ENCODE measurements at regions not wholly inside any gene's neighbourhood (a gene's known extent, or its start where the extent isn't known, plus 50 kb on each side); places are given as distances from the start of the nearest gene placed in this dataset.

DNA sequence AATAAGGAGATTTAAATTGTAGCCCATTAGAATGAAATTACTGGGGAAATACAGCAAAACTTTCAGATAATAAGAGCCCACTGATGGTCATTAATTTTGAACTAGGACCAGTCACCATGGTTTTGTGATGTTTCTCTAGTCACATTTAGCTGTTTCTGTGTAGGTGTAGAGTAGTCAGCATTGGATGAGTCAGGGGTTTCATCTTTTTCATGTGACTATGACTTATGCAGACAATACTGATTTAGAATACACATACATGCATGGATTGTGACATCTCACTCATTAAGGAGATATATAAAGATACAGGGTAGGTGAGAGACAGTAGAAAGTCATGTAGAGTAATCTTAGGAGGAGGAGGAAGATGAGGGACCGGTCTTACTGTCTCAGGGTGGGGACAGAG lies 1192.7 kb downstream of the KCNT2 start:
- no peak for ATAC-seq
- TF ChIP-seq ZFP3 (CRISPR knock-in tag; IDR thresholded peaks at IDR 0.05) (no peak), GLIS3 (CRISPR knock-in tag; IDR thresholded peaks at IDR 0.05) (no peak), ARNTL (CRISPR knock-in tag; IDR thresholded peaks at IDR 0.05; ENCODE audit: borderline replicate concordance, low read depth) (no peak), CSDC2 (CRISPR knock-in tag; IDR thresholded peaks at IDR 0.05) (no peak), SNAI2 (CRISPR knock-in tag; IDR thresholded peaks at IDR 0.05) (no peak), TOX (CRISPR knock-in tag; IDR thresholded peaks at IDR 0.05; ENCODE audit: borderline replicate concordance) (no peak), TCF4 (CRISPR knock-in tag; IDR thresholded peaks at IDR 0.05; ENCODE audit: borderline replicate concordance) (no peak), ZNF70 (CRISPR knock-in tag; IDR thresholded peaks at IDR 0.05) (no peak), ZFP30 (CRISPR knock-in tag; IDR thresholded peaks at IDR 0.05) (no peak), ZNF565 (CRISPR knock-in tag; conservative IDR thresholded peaks at IDR 0.05; ENCODE audit: low read depth) (no peak), OSR1 (CRISPR knock-in tag; IDR thresholded peaks at IDR 0.05) (no peak), ISL1 (CRISPR knock-in tag; IDR thresholded peaks at IDR 0.05) (no peak), PPARA (CRISPR knock-in tag; IDR thresholded peaks at IDR 0.05; ENCODE audit: borderline replicate concordance) (no peak), RARB (CRISPR knock-in tag; IDR thresholded peaks at IDR 0.05) (no peak), POU6F1 (CRISPR knock-in tag; IDR thresholded peaks at IDR 0.05; ENCODE audit: borderline replicate concordance, low read depth) (no peak), BACH2 (CRISPR knock-in tag; IDR thresholded peaks at IDR 0.05; ENCODE audit: borderline replicate concordance) (no peak), ZC3H10 (CRISPR knock-in tag; IDR thresholded peaks at IDR 0.05) (no peak)
- TF ChIP-seq, protein P1, sequence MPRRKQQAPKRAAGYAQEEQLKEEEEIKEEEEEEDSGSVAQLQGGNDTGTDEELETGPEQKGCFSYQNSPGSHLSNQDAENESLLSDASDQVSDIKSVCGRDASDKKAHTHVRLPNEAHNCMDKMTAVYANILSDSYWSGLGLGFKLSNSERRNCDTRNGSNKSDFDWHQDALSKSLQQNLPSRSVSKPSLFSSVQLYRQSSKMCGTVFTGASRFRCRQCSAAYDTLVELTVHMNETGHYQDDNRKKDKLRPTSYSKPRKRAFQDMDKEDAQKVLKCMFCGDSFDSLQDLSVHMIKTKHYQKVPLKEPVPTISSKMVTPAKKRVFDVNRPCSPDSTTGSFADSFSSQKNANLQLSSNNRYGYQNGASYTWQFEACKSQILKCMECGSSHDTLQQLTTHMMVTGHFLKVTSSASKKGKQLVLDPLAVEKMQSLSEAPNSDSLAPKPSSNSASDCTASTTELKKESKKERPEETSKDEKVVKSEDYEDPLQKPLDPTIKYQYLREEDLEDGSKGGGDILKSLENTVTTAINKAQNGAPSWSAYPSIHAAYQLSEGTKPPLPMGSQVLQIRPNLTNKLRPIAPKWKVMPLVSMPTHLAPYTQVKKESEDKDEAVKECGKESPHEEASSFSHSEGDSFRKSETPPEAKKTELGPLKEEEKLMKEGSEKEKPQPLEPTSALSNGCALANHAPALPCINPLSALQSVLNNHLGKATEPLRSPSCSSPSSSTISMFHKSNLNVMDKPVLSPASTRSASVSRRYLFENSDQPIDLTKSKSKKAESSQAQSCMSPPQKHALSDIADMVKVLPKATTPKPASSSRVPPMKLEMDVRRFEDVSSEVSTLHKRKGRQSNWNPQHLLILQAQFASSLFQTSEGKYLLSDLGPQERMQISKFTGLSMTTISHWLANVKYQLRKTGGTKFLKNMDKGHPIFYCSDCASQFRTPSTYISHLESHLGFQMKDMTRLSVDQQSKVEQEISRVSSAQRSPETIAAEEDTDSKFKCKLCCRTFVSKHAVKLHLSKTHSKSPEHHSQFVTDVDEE (CRISPR knock-in tag; IDR thresholded peaks at IDR 0.05): no peak
- TF ChIP-seq, protein P2, sequence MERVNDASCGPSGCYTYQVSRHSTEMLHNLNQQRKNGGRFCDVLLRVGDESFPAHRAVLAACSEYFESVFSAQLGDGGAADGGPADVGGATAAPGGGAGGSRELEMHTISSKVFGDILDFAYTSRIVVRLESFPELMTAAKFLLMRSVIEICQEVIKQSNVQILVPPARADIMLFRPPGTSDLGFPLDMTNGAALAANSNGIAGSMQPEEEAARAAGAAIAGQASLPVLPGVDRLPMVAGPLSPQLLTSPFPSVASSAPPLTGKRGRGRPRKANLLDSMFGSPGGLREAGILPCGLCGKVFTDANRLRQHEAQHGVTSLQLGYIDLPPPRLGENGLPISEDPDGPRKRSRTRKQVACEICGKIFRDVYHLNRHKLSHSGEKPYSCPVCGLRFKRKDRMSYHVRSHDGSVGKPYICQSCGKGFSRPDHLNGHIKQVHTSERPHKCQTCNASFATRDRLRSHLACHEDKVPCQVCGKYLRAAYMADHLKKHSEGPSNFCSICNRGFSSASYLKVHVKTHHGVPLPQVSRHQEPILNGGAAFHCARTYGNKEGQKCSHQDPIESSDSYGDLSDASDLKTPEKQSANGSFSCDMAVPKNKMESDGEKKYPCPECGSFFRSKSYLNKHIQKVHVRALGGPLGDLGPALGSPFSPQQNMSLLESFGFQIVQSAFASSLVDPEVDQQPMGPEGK (CRISPR knock-in tag; IDR thresholded peaks at IDR 0.05; ENCODE audit: borderline replicate concordance): no peak

DNA sequence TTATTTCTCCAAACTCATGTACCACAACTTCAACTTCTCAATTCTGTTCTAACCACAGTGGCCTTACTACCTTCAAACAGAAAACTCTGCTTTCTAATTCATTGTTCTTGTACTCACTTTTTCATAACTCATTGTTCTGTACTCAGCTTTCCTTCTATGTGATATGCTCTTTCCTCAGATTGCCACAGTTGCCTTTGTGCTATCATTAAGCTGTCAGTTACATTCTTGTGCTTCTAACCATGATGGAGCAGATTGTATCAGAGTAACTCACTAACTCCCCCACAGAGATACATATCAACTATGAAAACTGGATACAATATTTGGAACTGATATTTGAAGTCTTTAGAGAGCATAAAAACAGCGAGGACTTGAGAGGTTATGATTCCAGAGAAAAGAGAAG lies 1213.7 kb downstream of the KCNT2 start:
- TF ChIP-seq OSR1 (CRISPR knock-in tag; IDR thresholded peaks at IDR 0.05) (no peak), ESRRG (CRISPR knock-in tag; IDR thresholded peaks at IDR 0.05) (no peak), BACH2 (CRISPR knock-in tag; IDR thresholded peaks at IDR 0.05; ENCODE audit: borderline replicate concordance) (no peak), ZNF70 (CRISPR knock-in tag; IDR thresholded peaks at IDR 0.05) (no peak), ZFP3 (CRISPR knock-in tag; IDR thresholded peaks at IDR 0.05) (no peak), POU6F1 (CRISPR knock-in tag; IDR thresholded peaks at IDR 0.05; ENCODE audit: borderline replicate concordance, low read depth) (no peak), ZFP30 (CRISPR knock-in tag; IDR thresholded peaks at IDR 0.05) (no peak), CREB5 (CRISPR knock-in tag; IDR thresholded peaks at IDR 0.05; ENCODE audit: low read depth) (no peak), ZNF8 (CRISPR knock-in tag; IDR thresholded peaks at IDR 0.05) (no peak), TCF4 (CRISPR knock-in tag; IDR thresholded peaks at IDR 0.05; ENCODE audit: borderline replicate concordance) (no peak), SNAI2 (CRISPR knock-in tag; IDR thresholded peaks at IDR 0.05) (no peak), CSDC2 (CRISPR knock-in tag; IDR thresholded peaks at IDR 0.05) (no peak), ZC3H10 (CRISPR knock-in tag; IDR thresholded peaks at IDR 0.05) (no peak)
- TF ChIP-seq, protein P1 (CRISPR knock-in tag; IDR thresholded peaks at IDR 0.05): no peak
- TF ChIP-seq, protein P2 (CRISPR knock-in tag; IDR thresholded peaks at IDR 0.05; ENCODE audit: borderline replicate concordance): no peak
- ATAC-seq: no peak
